Neural progenitor cell (in vitro differentiated cells): ENCODE measurements at regions not wholly inside any gene's neighbourhood (a gene's known extent, or its start where the extent isn't known, plus 50 kb on each side); places are given as distances from the start of the nearest gene placed in this dataset.

Source experiments
- CTCF ChIP-seq: fragments of 200-600 bp; sonication (generic); IDR thresholded peaks from 2 replicates; pipeline ENCODE4 v1.5.1; 2017; ENCODE audit warnings: antibody characterized with exemption, mild to moderate bottlenecking
- EZH2 ChIP-seq: fragments of 200-600 bp; sonication (generic); IDR thresholded peaks from 2 replicates; pipeline ENCODE4 v1.6.1; 2017; ENCODE audit warnings: antibody characterized with exemption, mild to moderate bottlenecking, moderate library complexity
- EZH2phosphoT487 ChIP-seq: fragments of 200-600 bp; sonication (generic); IDR thresholded peaks from 2 replicates; pipeline ENCODE4 v1.6.1; 2017; ENCODE audit warnings: antibody characterized with exemption

- TF ChIP-seq CTCF (no peak), EZH2 (no peak), EZH2phosphoT487 (no peak)
Observed at GRCh38 chr10:47244560-47245500, 55.2 kb upstream of the GDF10 start.
